ENCODE measurements at regions not wholly inside any gene's neighbourhood (a gene's known extent, or its start where the extent isn't known, plus 50 kb on each side); places are given as distances from the start of the nearest gene placed in this dataset.

GRCh38 chr2:173693044-173693589, 272.1 kb downstream of the SP3 start:
- TF ChIP-seq CTCF (IDR thresholded peaks at IDR 0.05), result no peak
- no peaks in the 10 kb centered on the region for H3K9me3 ChIP-seq
- H3K4me1 ChIP-seq, result no peaks in the 10 kb centered on the region
- intact Hi-C loops (cut with DNase I), result no loop called here
- H3K27ac ChIP-seq, result no peak overlapping the region
- no peak overlapping the region for H3K4me3 ChIP-seq
- WGBS, 3 donors, result 86 to 87% (median 86%) methylated on average over 5 of the region's 5 CpGs
- ATAC-seq (no peak), DNase-seq (no peak)
- no peaks in the 10 kb centered on the region for H3K27me3 ChIP-seq (ENCODE audit: insufficient read depth in 3 of 3, low read length in 2 of 3)
- H3K36me3 ChIP-seq (ENCODE audit: insufficient read depth in 1 of 2, low read depth in 1 of 2), result no peaks in the 10 kb centered on the region

GRCh38 chr2:173696274-173696673, 268.9 kb downstream of the SP3 start:
- no peak for TF ChIP-seq CTCF (IDR thresholded peaks at IDR 0.05)
- Histone ChIP-seq H3K4me1 (no peaks in the 10 kb centered on the region), H3K9me3 (no peaks in the 10 kb centered on the region), H3K4me3 (no peak overlapping the region), H3K27me3 (ENCODE audit: insufficient read depth in 3 of 3, low read length in 2 of 3) (no peaks in the 10 kb centered on the region), H3K27ac (no peak overlapping the region), H3K36me3 (ENCODE audit: insufficient read depth in 1 of 2, low read depth in 1 of 2) (no peaks in the 10 kb centered on the region)
- ATAC-seq (no peak), DNase-seq (no peak)
- WGBS, 3 donors, result 25 to 43% (median 34%) methylated on average over 5 of the region's 5 CpGs
- intact Hi-C loops (cut with DNase I), result no loop called here

GRCh38 chr2:173697929-173698328, 267.2 kb downstream of the SP3 start:
- Histone ChIP-seq H3K27me3 (ENCODE audit: insufficient read depth in 3 of 3, low read length in 2 of 3) (no peaks in the 10 kb centered on the region), H3K4me3 (no peak overlapping the region), H3K36me3 (ENCODE audit: insufficient read depth in 1 of 2, low read depth in 1 of 2) (no peaks in the 10 kb centered on the region), H3K27ac (no peak overlapping the region), H3K4me1 (no peaks in the 10 kb centered on the region), H3K9me3 (no peaks in the 10 kb centered on the region)
- WGBS, 3 donors, result 94 to 100% (median 96%) methylated on average over 1 of the region's 1 CpG
- no peak for ATAC-seq
- DNase-seq, result no peak
- TF ChIP-seq CTCF (IDR thresholded peaks at IDR 0.05), result no peak
- intact Hi-C loops (cut with DNase I), result no loop called here

- intact Hi-C loops (cut with DNase I), result no loop called here
- Histone ChIP-seq H3K36me3 (ENCODE audit: insufficient read depth in 1 of 2, low read depth in 1 of 2) (no peaks in the 10 kb centered on the region), H3K27ac (no peak overlapping the region), H3K4me1 (no peaks in the 10 kb centered on the region), H3K27me3 (ENCODE audit: insufficient read depth in 3 of 3, low read length in 2 of 3) (no peaks in the 10 kb centered on the region), H3K4me3 (no peak overlapping the region), H3K9me3 (no peaks in the 10 kb centered on the region)
- no peak for TF ChIP-seq CTCF (IDR thresholded peaks at IDR 0.05)
- DNase-seq, result no peak
- WGBS, 3 donors, result 37 to 54% (median 39%) methylated on average over 4 of the region's 4 CpGs
- ATAC-seq, result no peak
Measured at GRCh38 chr2:173705656-173706055, 259.5 kb downstream of the SP3 start.

- intact Hi-C loops (cut with DNase I), result no loop called here
- no peaks in the 10 kb centered on the region for H3K4me1 ChIP-seq
- H3K27ac ChIP-seq, result no peak overlapping the region
- ATAC-seq, result no peak
- TF ChIP-seq CTCF (IDR thresholded peaks at IDR 0.05), result no peak
- no peak overlapping the region for H3K4me3 ChIP-seq
- DNase-seq, result no peak
- no peaks in the 10 kb centered on the region for H3K36me3 ChIP-seq (ENCODE audit: insufficient read depth in 1 of 2, low read depth in 1 of 2)
- no peaks in the 10 kb centered on the region for H3K27me3 ChIP-seq (ENCODE audit: insufficient read depth in 3 of 3, low read length in 2 of 3)
- no peaks in the 10 kb centered on the region for H3K9me3 ChIP-seq
- WGBS, 3 donors, result 69 to 74% (median 74%) methylated on average over 4 of the region's 4 CpGs
Measured at GRCh38 chr2:173706936-173707335, 258.2 kb downstream of the SP3 start.
